HepG2 (cell line): ENCODE measurements at regions not wholly inside any gene's neighbourhood (a gene's known extent, or its start where the extent isn't known, plus 50 kb on each side); places are given as distances from the start of the nearest gene placed in this dataset.

Experiments used
- BCL3 ChIP-seq: sonication (generic); formaldehyde crosslinking; IDR thresholded peaks from 2 replicates; pipeline ENCODE4 v1.5.1; 2020; ENCODE audit warnings: mild to moderate bottlenecking, missing genetic modification reagents, moderate library complexity
- CTCF ChIP-seq: sonication (generic); formaldehyde crosslinking; IDR thresholded peaks from 2 replicates; pipeline ENCODE4 v1.5.0; 2020; ENCODE audit warnings: mild to moderate bottlenecking, missing genetic modification reagents, moderate library complexity
- JUN ChIP-seq: sonication (generic); formaldehyde crosslinking; IDR thresholded peaks from 2 replicates; pipeline ENCODE4 v1.4.0; 2020; ENCODE audit warnings: mild to moderate bottlenecking, missing genetic modification reagents
- NR2C2 ChIP-seq: sonication (generic); formaldehyde crosslinking; IDR thresholded peaks from 2 replicates; pipeline ENCODE4 v1.4.0; 2020; ENCODE audit warnings: missing genetic modification reagents, mild to moderate bottlenecking, moderate library complexity, borderline replicate concordance
- PRPF4 ChIP-seq: fragments of 200-400 bp; formaldehyde crosslinking; IDR thresholded peaks from 2 replicates; pipeline ENCODE4 v1.6.1; 2016; ENCODE audit warnings: low read length, low read depth; ENCODE audit not compliant: poor library complexity, severe bottlenecking
- SMC3 ChIP-seq: IDR thresholded peaks from 2 replicates; pipeline ENCODE4 v1.6.1; 2011; ENCODE audit warnings: low read length, improper control_type of control experiment
- ZBTB4 ChIP-seq: sonication (generic); formaldehyde crosslinking; IDR thresholded peaks from 2 replicates; pipeline ENCODE4 v1.4.0; 2020; ENCODE audit warnings: missing genetic modification reagents, mild to moderate bottlenecking, borderline replicate concordance
- ZNF484 ChIP-seq: sonication (generic); formaldehyde crosslinking; IDR thresholded peaks from 2 replicates; pipeline ENCODE4 v1.5.1; 2020; ENCODE audit warnings: mild to moderate bottlenecking, low read depth, missing genetic modification reagents, borderline replicate concordance
- ZNF740 ChIP-seq: sonication (generic); formaldehyde crosslinking; IDR thresholded peaks from 2 replicates; pipeline ENCODE4 v1.4.0; 2020; ENCODE audit warnings: missing genetic modification reagents
- TF ChIP-seq, protein P1 (sequence below): sonication (generic); formaldehyde crosslinking; IDR thresholded peaks from 2 replicates; pipeline ENCODE4 v1.8.1; 2023; ENCODE audit warnings: missing genetic modification reagents, inconsistent platforms, borderline replicate concordance
- TF ChIP-seq, protein P2 (sequence below): sonication (generic); formaldehyde crosslinking; IDR thresholded peaks from 2 replicates; pipeline ENCODE4 v1.4.0; 2020; ENCODE audit warnings: missing genetic modification reagents, mild to moderate bottlenecking, borderline replicate concordance
- TF ChIP-seq, protein P3 (sequence below): sonication (generic); formaldehyde crosslinking; IDR thresholded peaks from 2 replicates; pipeline ENCODE4 v1.4.0; 2020; ENCODE audit warnings: mild to moderate bottlenecking, missing genetic modification reagents

GRCh38 chr11:24421766-24422165, 75.1 kb upstream of the LUZP2 start:
- no peak for TF ChIP-seq CTCF (CRISPR knock-in tag)
- no peak for TF ChIP-seq BCL3 (CRISPR knock-in tag)
- TF ChIP-seq ZNF740 (CRISPR knock-in tag): no peak
- no peak for TF ChIP-seq ZNF484 (CRISPR knock-in tag)
- TF ChIP-seq PRPF4: no peak
- TF ChIP-seq NR2C2 (CRISPR knock-in tag): no peak
- no peak for TF ChIP-seq SMC3
- no peak for TF ChIP-seq ZBTB4
- TF ChIP-seq, protein P1, sequence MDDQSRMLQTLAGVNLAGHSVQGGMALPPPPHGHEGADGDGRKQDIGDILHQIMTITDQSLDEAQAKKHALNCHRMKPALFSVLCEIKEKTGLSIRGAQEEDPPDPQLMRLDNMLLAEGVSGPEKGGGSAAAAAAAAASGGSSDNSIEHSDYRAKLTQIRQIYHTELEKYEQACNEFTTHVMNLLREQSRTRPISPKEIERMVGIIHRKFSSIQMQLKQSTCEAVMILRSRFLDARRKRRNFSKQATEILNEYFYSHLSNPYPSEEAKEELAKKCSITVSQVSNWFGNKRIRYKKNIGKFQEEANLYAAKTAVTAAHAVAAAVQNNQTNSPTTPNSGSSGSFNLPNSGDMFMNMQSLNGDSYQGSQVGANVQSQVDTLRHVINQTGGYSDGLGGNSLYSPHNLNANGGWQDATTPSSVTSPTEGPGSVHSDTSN (CRISPR knock-in tag): no peak
- TF ChIP-seq, protein P2, sequence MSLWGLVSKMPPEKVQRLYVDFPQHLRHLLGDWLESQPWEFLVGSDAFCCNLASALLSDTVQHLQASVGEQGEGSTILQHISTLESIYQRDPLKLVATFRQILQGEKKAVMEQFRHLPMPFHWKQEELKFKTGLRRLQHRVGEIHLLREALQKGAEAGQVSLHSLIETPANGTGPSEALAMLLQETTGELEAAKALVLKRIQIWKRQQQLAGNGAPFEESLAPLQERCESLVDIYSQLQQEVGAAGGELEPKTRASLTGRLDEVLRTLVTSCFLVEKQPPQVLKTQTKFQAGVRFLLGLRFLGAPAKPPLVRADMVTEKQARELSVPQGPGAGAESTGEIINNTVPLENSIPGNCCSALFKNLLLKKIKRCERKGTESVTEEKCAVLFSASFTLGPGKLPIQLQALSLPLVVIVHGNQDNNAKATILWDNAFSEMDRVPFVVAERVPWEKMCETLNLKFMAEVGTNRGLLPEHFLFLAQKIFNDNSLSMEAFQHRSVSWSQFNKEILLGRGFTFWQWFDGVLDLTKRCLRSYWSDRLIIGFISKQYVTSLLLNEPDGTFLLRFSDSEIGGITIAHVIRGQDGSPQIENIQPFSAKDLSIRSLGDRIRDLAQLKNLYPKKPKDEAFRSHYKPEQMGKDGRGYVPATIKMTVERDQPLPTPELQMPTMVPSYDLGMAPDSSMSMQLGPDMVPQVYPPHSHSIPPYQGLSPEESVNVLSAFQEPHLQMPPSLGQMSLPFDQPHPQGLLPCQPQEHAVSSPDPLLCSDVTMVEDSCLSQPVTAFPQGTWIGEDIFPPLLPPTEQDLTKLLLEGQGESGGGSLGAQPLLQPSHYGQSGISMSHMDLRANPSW (CRISPR knock-in tag): no peak
- TF ChIP-seq, protein P3, sequence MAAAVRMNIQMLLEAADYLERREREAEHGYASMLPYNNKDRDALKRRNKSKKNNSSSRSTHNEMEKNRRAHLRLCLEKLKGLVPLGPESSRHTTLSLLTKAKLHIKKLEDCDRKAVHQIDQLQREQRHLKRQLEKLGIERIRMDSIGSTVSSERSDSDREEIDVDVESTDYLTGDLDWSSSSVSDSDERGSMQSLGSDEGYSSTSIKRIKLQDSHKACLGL (CRISPR knock-in tag): no peak
- TF ChIP-seq JUN: no peak
